ENCODE measurements at regions not wholly inside any gene's neighbourhood (a gene's known extent, or its start where the extent isn't known, plus 50 kb on each side); places are given as distances from the start of the nearest gene placed in this dataset.

GRCh38 chr17:6352801-6353560, 81.9 kb downstream of the AIPL1 start:
- intact Hi-C loops (cut with micrococcal nuclease) (no loop called here), dilution Hi-C loops (cut with MboI; ENCODE audit: extremely low pct_ligation_motif_present, low sequenced_read_pairs) (no loop called here)
- CTCF ChIA-PET = no interaction called here
- Histone ChIP-seq H3K9me1 (replicated peaks; ENCODE audit: control insufficient read depth, extremely low read depth, insufficient read depth, low read length) (no peaks in the 10 kb centered on the region), H3K27ac (ENCODE audit: insufficient read depth, low read depth, low read length) (no peak overlapping the region), H3K4me3 (replicated peaks in 1 of 3; ENCODE audit: insufficient read depth in 1 of 3, low read depth in 1 of 3, low read length in 3 of 3) (no peak overlapping the region), H3K9ac (replicated peaks; ENCODE audit: extremely low read depth, insufficient read depth, low read length) (no peak overlapping the region), H3K4me2 (ENCODE audit: insufficient read depth, low read length) (no peak overlapping the region), H3K36me3 (ENCODE audit: control insufficient read depth in 2 of 2, extremely low read depth in 1 of 2, insufficient read depth in 2 of 2, low read length in 2 of 2) (no peaks in the 10 kb centered on the region), H3K27me3 (ENCODE audit: control insufficient read depth in 2 of 2, insufficient read depth in 2 of 2, low read length in 2 of 2) (peaks cover 0 to 13% of the 10 kb centered on the region in 2 experiments), H3K4me1 (ENCODE audit: control insufficient read depth, extremely low read depth, insufficient read depth, low read length) (no peaks in the 10 kb centered on the region), H4K20me1 (replicated peaks; ENCODE audit: control insufficient read depth, extremely low read depth, insufficient read depth, low read length) (no peaks in the 10 kb centered on the region), H3K79me2 (ENCODE audit: control insufficient read depth, insufficient read depth, low read length) (no peaks in the 10 kb centered on the region), H2AFZ (ENCODE audit: low read depth, low read length) (no peak overlapping the region), H3K9me3 (replicated peaks; ENCODE audit: control insufficient read depth, insufficient read depth, low read length) (no peaks in the 10 kb centered on the region)
- POLR2A ChIA-PET = no interaction called here
- DNase-seq (ENCODE audit: low read depth, low spot score) (no peak), FAIRE-seq (no peak)
- BruUV-seq (replicated peaks) = no TSS peak
- TF ChIP-seq EZH2 (IDR thresholded peaks at IDR 0.05; ENCODE audit: borderline replicate concordance, low read depth, low read length, severe bottlenecking) (no peak), MYC (IDR thresholded peaks at IDR 0.05; ENCODE audit: low read depth, low read length) (no peak), MAX (IDR thresholded peaks at IDR 0.05; ENCODE audit: insufficient read depth, insufficient read length) (no peak), POLR2A (IDR thresholded peaks at IDR 0.05; ENCODE audit: low read depth, low read length) (no peak), POLR2AphosphoS5 (IDR thresholded peaks at IDR 0.05; ENCODE audit: insufficient read depth, low read depth, low read length) (no peak), JUN (IDR thresholded peaks at IDR 0.05; ENCODE audit: borderline replicate concordance, insufficient read depth, insufficient read length, low read depth) (no peak), CTCF (IDR thresholded peaks at IDR 0.05; ENCODE audit: extremely low read depth in 1 of 2, insufficient read depth in 1 of 2, low read depth in 1 of 2, low read length in 2 of 2) (no peak), GATA2 (IDR thresholded peaks at IDR 0.05; ENCODE audit: insufficient read depth, insufficient read length, low read depth, low read length) (no peak), FOS (IDR thresholded peaks at IDR 0.05; ENCODE audit: borderline replicate concordance, insufficient read depth, low read length) (no peak)
